Sigmoid colon (tissue), 4 donors: ENCODE measurements at regions not wholly inside any gene's neighbourhood (a gene's known extent, or its start where the extent isn't known, plus 50 kb on each side); places are given as distances from the start of the nearest gene placed in this dataset.

Source experiments
- EP300 ChIP-seq, 4 donors: sonication (generic); formaldehyde crosslinking; IDR thresholded peaks; one replicate each; pipeline ENCODE4 v1.6.1; 2017; ENCODE audit warnings: antibody characterized with exemption in 4 of 4
- POLR2A ChIP-seq, 2 donors: fragments of 450-650 bp; IDR thresholded peaks; one replicate each; pipeline ENCODE4 v1.6.1; 2016; ENCODE audit warnings: antibody characterized with exemption in 2 of 2, mild to moderate bottlenecking in 2 of 2, moderate library complexity in 2 of 2
- POLR2AphosphoS5 ChIP-seq, 4 donors: sonication (generic); formaldehyde crosslinking; IDR thresholded peaks; one replicate each; pipeline ENCODE4 v1.6.1; 2017; ENCODE audit warnings: antibody characterized with exemption in 4 of 4
- TF ChIP-seq, protein P1 (sequence below), 4 experiments: fragments of 450-650 bp in 3 of 4; fragments of 200-600 bp in 1 of 4; IDR thresholded peaks; one replicate each; pipeline ENCODE4 v1.5.1; 2016 to 2019; ENCODE audit warnings: antibody characterized with exemption in 4 of 4, mild to moderate bottlenecking in 3 of 4, moderate library complexity in 2 of 4

DNA sequence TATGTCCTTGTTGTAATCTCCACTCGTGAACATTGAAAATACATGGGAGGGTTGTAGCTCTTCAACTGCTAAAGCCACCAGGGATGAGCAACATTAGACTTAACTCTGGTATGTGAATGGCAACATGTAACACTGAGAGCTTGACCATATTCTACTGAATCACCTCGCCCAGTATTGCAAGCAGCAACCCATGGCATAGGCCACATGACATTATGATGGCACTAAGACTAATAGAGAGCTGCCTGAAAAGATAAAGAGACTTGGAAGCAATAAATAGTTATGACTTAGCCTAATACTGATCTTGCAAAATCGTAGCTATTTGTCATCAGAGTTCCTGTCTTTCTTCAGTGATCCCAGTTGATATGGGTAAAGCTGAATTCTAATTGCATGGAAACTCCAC lies 108.4 kb upstream of the NREP start:
- TF ChIP-seq, protein P1, sequence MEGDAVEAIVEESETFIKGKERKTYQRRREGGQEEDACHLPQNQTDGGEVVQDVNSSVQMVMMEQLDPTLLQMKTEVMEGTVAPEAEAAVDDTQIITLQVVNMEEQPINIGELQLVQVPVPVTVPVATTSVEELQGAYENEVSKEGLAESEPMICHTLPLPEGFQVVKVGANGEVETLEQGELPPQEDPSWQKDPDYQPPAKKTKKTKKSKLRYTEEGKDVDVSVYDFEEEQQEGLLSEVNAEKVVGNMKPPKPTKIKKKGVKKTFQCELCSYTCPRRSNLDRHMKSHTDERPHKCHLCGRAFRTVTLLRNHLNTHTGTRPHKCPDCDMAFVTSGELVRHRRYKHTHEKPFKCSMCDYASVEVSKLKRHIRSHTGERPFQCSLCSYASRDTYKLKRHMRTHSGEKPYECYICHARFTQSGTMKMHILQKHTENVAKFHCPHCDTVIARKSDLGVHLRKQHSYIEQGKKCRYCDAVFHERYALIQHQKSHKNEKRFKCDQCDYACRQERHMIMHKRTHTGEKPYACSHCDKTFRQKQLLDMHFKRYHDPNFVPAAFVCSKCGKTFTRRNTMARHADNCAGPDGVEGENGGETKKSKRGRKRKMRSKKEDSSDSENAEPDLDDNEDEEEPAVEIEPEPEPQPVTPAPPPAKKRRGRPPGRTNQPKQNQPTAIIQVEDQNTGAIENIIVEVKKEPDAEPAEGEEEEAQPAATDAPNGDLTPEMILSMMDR (IDR thresholded peaks at IDR 0.05): no peak
- TF ChIP-seq POLR2AphosphoS5 (IDR thresholded peaks at IDR 0.05) (no peak), POLR2A (IDR thresholded peaks at IDR 0.05) (no peak), EP300 (IDR thresholded peaks at IDR 0.05) (no peak)
